B cell (primary cell): ENCODE measurements at regions not wholly inside any gene's neighbourhood (a gene's known extent, or its start where the extent isn't known, plus 50 kb on each side); places are given as distances from the start of the nearest gene placed in this dataset.

ENCODE experiments used
- ATAC-seq: fragments of 200-7000 bp; cut with Tn5 transposase; one replicate; pipeline ENCODE4 v1.10.0; 2021; ENCODE audit warnings: low read depth, mild to moderate bottlenecking, moderate number of reproducible peaks, moderate library complexity
- CTCF ChIA-PET: fragments of 350-600 bp; sonication (Branson Sonifier 250); formaldehyde crosslinking; loops from one replicate; lab custom pipeline; 2021; ENCODE audit warnings: antibody characterized with exemption, inconsistent platforms; lab: Charles Lee
- POLR2A ChIA-PET: fragments of 350-600 bp; sonication (Branson Sonifier 250); formaldehyde crosslinking; loops from one replicate; lab custom pipeline; 2021; ENCODE audit warnings: antibody characterized with exemption; lab: Charles Lee
- DNase-seq: peaks from one replicate; pipeline ENCODE4 v3.0.0; 2013
- H2AFZ ChIP-seq: 2 replicates; pipeline ENCODE4 v1.6.1; 2012; ENCODE audit warnings: mild to moderate bottlenecking, low read depth, low read length; ENCODE audit not compliant: insufficient read depth, poor library complexity, severe bottlenecking
- H3K27ac ChIP-seq, 2 donors: 1 replicate in 1 of 2; 2 replicates in 1 of 2; pipeline ENCODE4 v1.5.1; 2012 to 2013; ENCODE audit warnings: low read length in 2 of 2, mild to moderate bottlenecking in 2 of 2, moderate library complexity in 1 of 2
- H3K27me3 ChIP-seq, 4 experiments: fragments of 200-600 bp in 1 of 4; sonication (generic) in 1 of 4; replicated peaks in 1 of 4; 1 replicate in 2 of 4; 2 replicates in 2 of 4; pipeline versions ENCODE4 v1.6.1 to v1.7.0; 2013 to 2016; ENCODE audit warnings: low read length in 3 of 4, mild to moderate bottlenecking in 2 of 4, mixed read lengths in 1 of 4, moderate library complexity in 1 of 4; ENCODE audit not compliant: insufficient read depth in 4 of 4, control insufficient read depth in 3 of 4; ENCODE audit errors: control extremely low read depth in 1 of 4
- H3K36me3 ChIP-seq, 2 experiments: replicated peaks in 1 of 2; 1 replicate in 1 of 2; 2 replicates in 1 of 2; pipeline versions ENCODE4 v1.6.1 to v1.7.1; 2013; ENCODE audit warnings: low read length in 1 of 2; ENCODE audit not compliant: insufficient read depth in 2 of 2, control insufficient read depth in 1 of 2; ENCODE audit errors: control extremely low read depth in 1 of 2, extremely low read depth in 1 of 2
- H3K4me1 ChIP-seq, 2 donors: fragments of 200-600 bp in 1 of 2; sonication (generic) in 1 of 2; 1 replicate in 1 of 2; 2 replicates in 1 of 2; pipeline versions ENCODE4 v1.5.1 to v1.6.1; 2013 to 2017; ENCODE audit warnings: low read length in 2 of 2; ENCODE audit not compliant: control insufficient read depth in 2 of 2, insufficient read depth in 2 of 2
- H3K4me2 ChIP-seq: replicated peaks from 2 replicates; pipeline ENCODE3; 2012; ENCODE audit warnings: mild to moderate bottlenecking, low read depth, low read length; ENCODE audit not compliant: poor library complexity, severe bottlenecking
- H3K4me3 ChIP-seq, 5 experiments: fragments of 200-600 bp in 1 of 5; sonication (generic) in 1 of 5; 1 replicate in 3 of 5; 2 replicates in 2 of 5; pipeline versions ENCODE4 v1.5.1 to v1.7.0; 2011 to 2016; ENCODE audit warnings: low read length in 4 of 5, mild to moderate bottlenecking in 4 of 5, low read depth in 2 of 5, control low read depth in 1 of 5, moderate library complexity in 1 of 5; ENCODE audit not compliant: insufficient read depth in 1 of 5; ENCODE audit errors: control extremely low read depth in 1 of 5, extremely low read depth in 1 of 5
- H3K79me2 ChIP-seq: fragments of 200-600 bp; sonication (generic); one replicate; pipeline ENCODE4 v1.6.0; 2016; ENCODE audit warnings: low read length; ENCODE audit not compliant: control insufficient read depth, insufficient read depth
- H3K9ac ChIP-seq: fragments of 200-600 bp; sonication (generic); 2 replicates; pipeline ENCODE4 v1.6.1; 2017; ENCODE audit warnings: mild to moderate bottlenecking, low read length, moderate library complexity
- H3K9me3 ChIP-seq, 3 donors: one replicate each; pipeline versions ENCODE4 v1.6.1 to v1.7.1; 2013; ENCODE audit warnings: low read length in 2 of 3; ENCODE audit not compliant: control insufficient read depth in 2 of 3, insufficient read depth in 1 of 3; ENCODE audit errors: control extremely low read depth in 1 of 3
- H4K20me1 ChIP-seq: 2 replicates; pipeline ENCODE4 v1.6.0; 2012; ENCODE audit warnings: mild to moderate bottlenecking, low read length; ENCODE audit not compliant: insufficient read depth, control insufficient read depth, poor library complexity, severe bottlenecking
- H3K27ac Mint-ChIP-seq: one replicate; pipeline ENCODE4 v1.8.0; 2021; ENCODE audit warnings: mixed read lengths
- H3K27me3 Mint-ChIP-seq: one replicate; pipeline ENCODE4 v1.8.0; 2021; ENCODE audit warnings: mixed read lengths
- H3K4me1 Mint-ChIP-seq: one replicate; pipeline ENCODE4 v1.8.0; 2021; ENCODE audit warnings: mixed read lengths
- H3K4me3 Mint-ChIP-seq: one replicate; pipeline ENCODE4 v1.8.0; 2021; ENCODE audit warnings: mixed read lengths
- H3K9me3 Mint-ChIP-seq: one replicate; pipeline ENCODE4 v1.8.0; 2022; ENCODE audit warnings: mixed read lengths; ENCODE audit not compliant: insufficient read depth
- EZH2 ChIP-seq: IDR thresholded peaks from 2 replicates; pipeline ENCODE4 v1.6.1; 2012; ENCODE audit warnings: borderline replicate concordance, low read depth, mild to moderate bottlenecking, moderate library complexity, low read length; ENCODE audit not compliant: insufficient read depth, poor library complexity, severe bottlenecking
- WGBS: methylation state at CpG from one replicate; pipeline ENCODE4 v1.1.5; 2013; ENCODE audit warnings: missing lambda C conversion rate; ENCODE audit not compliant: insufficient coverage; 5-methylcytosine and 5-hydroxymethylcytosine counted together
- intact Hi-C: fragments of 100-400 bp; cut with micrococcal nuclease; formaldehyde crosslinking; loops from one replicate; pipeline ENCODE4 v1.10.0; 2022
- TF ChIP-seq, protein P1 (sequence below): fragments of 200-600 bp; IDR thresholded peaks from one replicate; pipeline ENCODE4 v1.8.0; 2022; ENCODE audit warnings: antibody characterized with exemption, mild to moderate bottlenecking

DNA sequence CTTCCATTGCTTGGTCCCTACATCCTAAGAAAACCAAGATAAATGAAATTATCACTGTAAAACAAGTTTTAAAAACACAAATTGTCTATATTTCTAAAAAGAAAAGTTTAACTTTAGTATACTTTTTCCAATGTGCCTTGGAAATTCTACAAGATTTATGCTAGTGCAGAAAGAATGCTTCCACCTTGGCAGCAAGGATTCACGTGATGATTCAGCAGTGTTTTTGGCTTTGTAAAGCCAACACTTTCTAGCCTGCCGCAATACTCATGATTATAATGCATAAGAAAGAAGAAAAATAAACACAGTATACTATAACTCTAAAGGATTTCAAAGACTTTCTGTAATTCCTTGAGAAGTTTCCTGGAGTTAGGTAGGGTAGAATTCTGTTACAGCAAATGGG, 442.7 kb downstream of the TENT5A start:
- intact Hi-C loops = loop anchor here (10.0 kb wide), 1 partner anchor 215 kb away; no protein-coding TSS in a partner anchor
- Mint-ChIP-seq H3K9me3 (peaks cover 7% of the 10 kb centered on the region), H3K4me1 (no peaks in the 10 kb centered on the region), H3K27me3 (no peaks in the 10 kb centered on the region), H3K4me3 (no peak overlapping the region), H3K27ac (no peak overlapping the region)
- WGBS = no CpG with 5 or more reads among the region's 2 CpGs
- ChIA-PET POLR2A (no interaction called here), CTCF (no interaction called here)
- Histone ChIP-seq H3K4me3 (no peak overlapping the region), H3K36me3 (no peaks in the 10 kb centered on the region), H4K20me1 (no peaks in the 10 kb centered on the region), H3K9me3 (peaks cover 0 to 3% (median 2%) of the 10 kb centered on the region in 3 donors), H3K27ac (no peak overlapping the region), H3K79me2 (no peaks in the 10 kb centered on the region), H3K27me3 (no peaks in the 10 kb centered on the region), H2AFZ (no peak overlapping the region), H3K4me1 (no peaks in the 10 kb centered on the region), H3K4me2 (no peak overlapping the region), H3K9ac (no peak overlapping the region)
- TF ChIP-seq, protein P1, sequence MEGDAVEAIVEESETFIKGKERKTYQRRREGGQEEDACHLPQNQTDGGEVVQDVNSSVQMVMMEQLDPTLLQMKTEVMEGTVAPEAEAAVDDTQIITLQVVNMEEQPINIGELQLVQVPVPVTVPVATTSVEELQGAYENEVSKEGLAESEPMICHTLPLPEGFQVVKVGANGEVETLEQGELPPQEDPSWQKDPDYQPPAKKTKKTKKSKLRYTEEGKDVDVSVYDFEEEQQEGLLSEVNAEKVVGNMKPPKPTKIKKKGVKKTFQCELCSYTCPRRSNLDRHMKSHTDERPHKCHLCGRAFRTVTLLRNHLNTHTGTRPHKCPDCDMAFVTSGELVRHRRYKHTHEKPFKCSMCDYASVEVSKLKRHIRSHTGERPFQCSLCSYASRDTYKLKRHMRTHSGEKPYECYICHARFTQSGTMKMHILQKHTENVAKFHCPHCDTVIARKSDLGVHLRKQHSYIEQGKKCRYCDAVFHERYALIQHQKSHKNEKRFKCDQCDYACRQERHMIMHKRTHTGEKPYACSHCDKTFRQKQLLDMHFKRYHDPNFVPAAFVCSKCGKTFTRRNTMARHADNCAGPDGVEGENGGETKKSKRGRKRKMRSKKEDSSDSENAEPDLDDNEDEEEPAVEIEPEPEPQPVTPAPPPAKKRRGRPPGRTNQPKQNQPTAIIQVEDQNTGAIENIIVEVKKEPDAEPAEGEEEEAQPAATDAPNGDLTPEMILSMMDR = no peak
- no peak for TF ChIP-seq EZH2
- DNase-seq (no peak), ATAC-seq (no peak)

DNA sequence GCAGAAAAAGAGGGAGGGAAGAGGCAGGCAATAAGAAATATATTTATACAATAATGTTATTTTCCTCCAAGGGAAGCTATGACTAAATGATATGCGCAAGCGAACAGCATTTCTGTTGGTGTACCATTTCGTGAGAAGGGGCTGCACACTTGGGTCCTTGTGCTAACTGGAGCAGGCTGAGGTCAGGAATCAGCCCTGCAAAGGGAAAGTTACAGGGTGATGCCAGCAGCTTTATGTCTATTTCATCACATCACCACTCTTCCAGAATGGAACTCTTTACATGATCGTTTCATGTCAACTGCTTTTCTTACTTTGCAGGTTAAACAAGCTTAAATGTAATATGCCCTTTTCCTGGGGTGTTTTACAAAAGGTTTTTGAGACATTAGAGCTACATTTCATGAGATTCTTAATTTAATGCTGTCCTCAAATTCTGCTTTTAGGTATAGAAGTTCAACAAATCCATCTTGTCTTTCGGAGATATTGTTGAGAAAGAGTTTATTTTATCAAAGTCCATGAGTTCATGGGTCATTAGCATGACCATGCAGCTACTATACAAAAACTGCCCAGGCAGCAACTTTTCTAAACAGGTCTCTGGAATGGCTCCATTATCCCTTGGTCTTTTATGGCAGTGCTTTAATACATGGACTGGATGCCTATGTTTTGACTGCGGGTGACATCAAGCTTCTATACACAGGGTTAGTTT, 443.8 kb downstream of the TENT5A start:
- H3K79me2 ChIP-seq = no peaks in the 10 kb centered on the region
- intact Hi-C loops = loop anchor here (10.0 kb wide), 1 partner anchor 214 kb away; no protein-coding TSS in a partner anchor
- no peaks in the 10 kb centered on the region for H4K20me1 ChIP-seq
- no peak overlapping the region for H3K4me3 Mint-ChIP-seq
- POLR2A ChIA-PET = no interaction called here
- H3K4me2 ChIP-seq = no peak overlapping the region
- H3K27me3 Mint-ChIP-seq = no peaks in the 10 kb centered on the region
- H3K9ac ChIP-seq = no peak overlapping the region
- H3K27ac ChIP-seq = no peak overlapping the region
- no peak overlapping the region for H3K4me3 ChIP-seq
- H3K36me3 ChIP-seq = no peaks in the 10 kb centered on the region
- no peaks in the 10 kb centered on the region for H3K27me3 ChIP-seq
- TF ChIP-seq, protein P1 = no peak
- no peak for TF ChIP-seq EZH2
- H3K9me3 Mint-ChIP-seq = peaks cover 5% of the 10 kb centered on the region
- peaks cover 0 to 2% (median 2%) of the 10 kb centered on the region in 3 donors for H3K9me3 ChIP-seq
- CTCF ChIA-PET = no interaction called here
- no peaks in the 10 kb centered on the region for H3K4me1 ChIP-seq
- H3K4me1 Mint-ChIP-seq = no peaks in the 10 kb centered on the region
- no peak for DNase-seq
- H3K27ac Mint-ChIP-seq = no peak overlapping the region
- ATAC-seq = no peak
- WGBS = 97% methylated on average over 3 of the region's 6 CpGs
- no peak overlapping the region for H2AFZ ChIP-seq
